ENCODE measurements at regions not wholly inside any gene's neighbourhood (a gene's known extent, or its start where the extent isn't known, plus 50 kb on each side); places are given as distances from the start of the nearest gene placed in this dataset.

DNA sequence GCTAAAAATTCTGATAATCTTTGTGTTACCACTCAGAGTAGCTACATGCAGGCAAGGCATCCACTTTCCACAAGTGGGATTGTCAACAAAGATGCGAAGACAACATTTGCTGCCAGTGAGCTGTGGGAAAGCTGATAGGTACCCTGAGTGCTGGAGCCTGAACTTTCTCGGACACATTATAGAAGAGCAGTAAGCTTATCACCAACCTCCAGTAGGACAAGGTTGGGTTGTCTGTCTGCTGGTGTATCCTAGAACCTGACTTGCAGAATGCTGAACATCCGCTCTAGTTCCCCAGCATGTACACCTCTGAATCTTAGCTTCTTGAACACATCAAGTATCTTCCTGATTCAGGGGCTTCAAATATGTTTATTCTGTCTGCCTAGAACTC is 103.8 kb upstream of the PPM1H start:
- TF ChIP-seq CTCF (IDR thresholded peaks at IDR 0.05) (no peak), POLR2A (IDR thresholded peaks at IDR 0.05) (no peak)

Data from esophagus squamous epithelium (tissue), 4 donors.